ENCODE measurements at regions not wholly inside any gene's neighbourhood (a gene's known extent, or its start where the extent isn't known, plus 50 kb on each side); places are given as distances from the start of the nearest gene placed in this dataset.

- intact Hi-C loops (cut with DNase I; ENCODE audit: low total_unique reads): no loop called here
- peaks cover 0 to 33% (median 6%) of the 10 kb centered on the region in 8 donors for H3K9me3 ChIP-seq
- H3K27me3 ChIP-seq (replicated peaks in 1 of 7): no peaks in the 10 kb centered on the region
- no peak overlapping the region for H3K4me3 ChIP-seq
- H3K4me1 ChIP-seq: no peaks in the 10 kb centered on the region
- no peak for TF ChIP-seq POLR2A (IDR thresholded peaks at IDR 0.05)
- TF ChIP-seq CTCF (IDR thresholded peaks at IDR 0.05 in 8 of 11, conservative IDR thresholded peaks at IDR 0.05 in 3 of 11): no peak
- no peaks in the 10 kb centered on the region for H3K36me3 ChIP-seq
- 82 to 89% (median 87%) methylated on average over 7 to 23 of the region's 23 CpGs for WGBS, 5 donors
- DNase-seq: no peak
- H3K27ac ChIP-seq: no peak overlapping the region
These were observed 270.4 kb upstream of the NRSN1 start for GRCh38 chr6:23855497-23856116.

- Histone ChIP-seq H3K9me3 (peaks cover 0 to 14% (median 2%) of the 10 kb centered on the region in 8 donors), H3K4me1 (no peaks in the 10 kb centered on the region), H3K27ac (no peak overlapping the region), H3K4me3 (no peak overlapping the region), H3K27me3 (replicated peaks in 1 of 7) (no peaks in the 10 kb centered on the region), H3K36me3 (no peaks in the 10 kb centered on the region)
- intact Hi-C loops (cut with DNase I; ENCODE audit: low total_unique reads): no loop called here
- no peak for DNase-seq
- TF ChIP-seq POLR2A (IDR thresholded peaks at IDR 0.05) (no peak), POLR2AphosphoS5 (IDR thresholded peaks at IDR 0.05) (no peak), CTCF (IDR thresholded peaks at IDR 0.05 in 8 of 11, conservative IDR thresholded peaks at IDR 0.05 in 3 of 11) (no peak)
These were observed 255.5 kb upstream of the NRSN1 start for GRCh38 chr6:23870496-23870895.

GRCh38 chr6:23873161-23873560 lies 252.9 kb upstream of the NRSN1 start:
- no peak for TF ChIP-seq POLR2A (IDR thresholded peaks at IDR 0.05)
- no peak for TF ChIP-seq POLR2AphosphoS5 (IDR thresholded peaks at IDR 0.05)
- no peak for TF ChIP-seq CTCF (IDR thresholded peaks at IDR 0.05 in 8 of 11, conservative IDR thresholded peaks at IDR 0.05 in 3 of 11)
- H3K36me3 ChIP-seq: no peaks in the 10 kb centered on the region
- H3K4me3 ChIP-seq: no peak overlapping the region
- no peak overlapping the region for H3K27ac ChIP-seq
- H3K27me3 ChIP-seq (replicated peaks in 1 of 7): no peaks in the 10 kb centered on the region
- DNase-seq: no peak
- H3K9me3 ChIP-seq: no peaks in the 10 kb centered on the region
- 72 to 94% (median 81%) methylated on average over 1 of the region's 1 CpG for WGBS, 5 donors
- intact Hi-C loops (cut with DNase I; ENCODE audit: low total_unique reads): no loop called here
- H3K4me1 ChIP-seq: no peaks in the 10 kb centered on the region

- WGBS, 5 donors: 64 to 80% (median 76%) methylated on average over 1 of the region's 1 CpG
- H3K27me3 ChIP-seq (replicated peaks in 1 of 7): no peaks in the 10 kb centered on the region
- no peak for DNase-seq
- TF ChIP-seq POLR2A (IDR thresholded peaks at IDR 0.05): no peak
- TF ChIP-seq CTCF (IDR thresholded peaks at IDR 0.05 in 8 of 11, conservative IDR thresholded peaks at IDR 0.05 in 3 of 11): no peak
- no peak for TF ChIP-seq POLR2AphosphoS5 (IDR thresholded peaks at IDR 0.05)
- H3K4me3 ChIP-seq: no peak overlapping the region
- no peaks in the 10 kb centered on the region for H3K9me3 ChIP-seq
- intact Hi-C loops (cut with DNase I; ENCODE audit: low total_unique reads): no loop called here
- no peak overlapping the region for H3K27ac ChIP-seq
- H3K36me3 ChIP-seq: no peaks in the 10 kb centered on the region
- no peaks in the 10 kb centered on the region for H3K4me1 ChIP-seq
These were observed 251.0 kb upstream of the NRSN1 start for GRCh38 chr6:23875006-23875405.
